NCI-H2227 treated with DMSO at 0.1 percent for 48 hours (cell line): ENCODE measurements at regions not wholly inside any gene's neighbourhood (a gene's known extent, or its start where the extent isn't known, plus 50 kb on each side); places are given as distances from the start of the nearest gene placed in this dataset.

Source experiments
- DNase-seq: peaks from one replicate; lab custom pipeline; 2025; lab: John Stamatoyannopoulos, UW

- no peak for DNase-seq
Measured at GRCh38 chr2:198795419-198795818, 662.3 kb downstream of the SATB2 start.

- no peak for DNase-seq
Measured at GRCh38 chr2:198791623-198792022, 666.1 kb downstream of the SATB2 start.

GRCh38 chr2:198788676-198789075, 669.1 kb downstream of the SATB2 start:
- no peak for DNase-seq

- DNase-seq, result no peak
Measured at GRCh38 chr2:198782734-198783133, 675.0 kb downstream of the SATB2 start.

GRCh38 chr2:198776616-198777406, 680.9 kb downstream of the SATB2 start:
- no peak for DNase-seq

GRCh38 chr2:198775737-198776136, 682.0 kb downstream of the SATB2 start:
- no peak for DNase-seq

- no peak for DNase-seq
Measured at GRCh38 chr2:198774576-198774975, 683.2 kb downstream of the SATB2 start.

GRCh38 chr2:198767694-198768093, 690.0 kb downstream of the SATB2 start:
- no peak for DNase-seq

- no peak for DNase-seq
Measured at GRCh38 chr2:198763793-198764192, 693.9 kb downstream of the SATB2 start.

- DNase-seq, result no peak
Measured at GRCh38 chr2:198762441-198762840, 695.3 kb downstream of the SATB2 start.

GRCh38 chr2:198757069-198757468, 700.7 kb downstream of the SATB2 start:
- no peak for DNase-seq

- DNase-seq, result no peak
Measured at GRCh38 chr2:198756166-198756565, 701.6 kb downstream of the SATB2 start.

- no peak for DNase-seq
Measured at GRCh38 chr2:198753101-198753500, 704.6 kb downstream of the SATB2 start.

- DNase-seq, result no peak
Measured at GRCh38 chr2:198749364-198749763, 708.4 kb downstream of the SATB2 start.

- no peak for DNase-seq
Measured at GRCh38 chr2:198731842-198732399, 725.8 kb downstream of the SATB2 start.

- DNase-seq, result no peak
Measured at GRCh38 chr2:198720266-198720665, 737.5 kb downstream of the SATB2 start.

GRCh38 chr2:198717451-198717850, 740.3 kb downstream of the SATB2 start:
- no peak for DNase-seq

GRCh38 chr2:198715302-198715835, 742.4 kb downstream of the SATB2 start:
- DNase-seq, result no peak

GRCh38 chr2:198712485-198712884, 745.3 kb downstream of the SATB2 start:
- no peak for DNase-seq

GRCh38 chr2:198711484-198711883, 746.3 kb downstream of the SATB2 start:
- DNase-seq, result no peak

- DNase-seq, result no peak
Measured at GRCh38 chr2:198710562-198710961, 747.2 kb downstream of the SATB2 start.

GRCh38 chr2:198706476-198707082, 751.2 kb downstream of the SATB2 start:
- DNase-seq, result no peak

GRCh38 chr2:198703281-198703680, 754.5 kb downstream of the SATB2 start:
- no peak for DNase-seq
